ENCODE measurements at regions not wholly inside any gene's neighbourhood (a gene's known extent, or its start where the extent isn't known, plus 50 kb on each side); places are given as distances from the start of the nearest gene placed in this dataset.

GRCh38 chr18:40860189-40860588 lies 1094.8 kb upstream of the PIK3C3 start:
- DNase-seq (ENCODE audit: low spot score) = no peak
- Histone ChIP-seq H3K4me3 (ENCODE audit: low read depth, low read length, poor library complexity, severe bottlenecking) (no peak overlapping the region), H3K9me2 (ENCODE audit: insufficient read depth, low read length) (no peaks in the 10 kb centered on the region), H3K27ac (ENCODE audit: low read depth, low read length, poor library complexity, severe bottlenecking) (no peak overlapping the region), H3K79me2 (ENCODE audit: insufficient read depth, low read depth, low read length) (no peaks in the 10 kb centered on the region), H3K4me1 (ENCODE audit: insufficient read depth, low read length, poor library complexity, severe bottlenecking) (no peaks in the 10 kb centered on the region), H3K9me3 (ENCODE audit: low read length) (no peaks in the 10 kb centered on the region), H2AFZ (ENCODE audit: low read length) (no peak overlapping the region), H4K20me1 (ENCODE audit: insufficient read depth, low read length) (no peaks in the 10 kb centered on the region), H3K36me3 (ENCODE audit: insufficient read depth, low read length) (no peaks in the 10 kb centered on the region), H3K4me2 (ENCODE audit: low read length) (no peak overlapping the region)
- CTCF ChIA-PET (ENCODE audit: unreplicated experiment) = no interaction called here
- TF ChIP-seq EZH2phosphoT487 (IDR thresholded peaks at IDR 0.05; ENCODE audit: borderline replicate concordance, low read depth, low read length) = no peak
- TF ChIP-seq CTCF (conservative IDR thresholded peaks at IDR 0.05; ENCODE audit: low read length) = no peak
- POLR2A ChIA-PET = interaction anchor here (0.6 kb wide), 1 partner anchor 555 kb away, joined by 3 read pairs; no protein-coding TSS in a partner anchor
- intact Hi-C loops (cut with micrococcal nuclease; ENCODE audit: unreplicated experiment) = no loop called here
- BruUV-seq (replicated peaks) = no TSS peak

- H3K4me2 ChIP-seq (ENCODE audit: low read length) = no peak overlapping the region
- H2AFZ ChIP-seq (ENCODE audit: low read length) = no peak overlapping the region
- no peaks in the 10 kb centered on the region for H3K4me1 ChIP-seq (ENCODE audit: insufficient read depth, low read length, poor library complexity, severe bottlenecking)
- TF ChIP-seq EZH2phosphoT487 (IDR thresholded peaks at IDR 0.05; ENCODE audit: borderline replicate concordance, low read depth, low read length) (no peak), CTCF (conservative IDR thresholded peaks at IDR 0.05; ENCODE audit: low read length) (no peak)
- no peaks in the 10 kb centered on the region for H3K9me3 ChIP-seq (ENCODE audit: low read length)
- H3K79me2 ChIP-seq (ENCODE audit: insufficient read depth, low read depth, low read length) = no peaks in the 10 kb centered on the region
- CTCF ChIA-PET (ENCODE audit: unreplicated experiment) = no interaction called here
- no peaks in the 10 kb centered on the region for H3K36me3 ChIP-seq (ENCODE audit: insufficient read depth, low read length)
- no peak overlapping the region for H3K27ac ChIP-seq (ENCODE audit: low read depth, low read length, poor library complexity, severe bottlenecking)
- POLR2A ChIA-PET = interaction anchor here (0.6 kb wide), 1 partner anchor 1100 kb away, joined by 4 read pairs; the partner anchor contains the start of gene PIK3C3
- H3K4me3 ChIP-seq (ENCODE audit: low read depth, low read length, poor library complexity, severe bottlenecking) = no peak overlapping the region
- DNase-seq (ENCODE audit: low spot score) = no peak
- no peaks in the 10 kb centered on the region for H4K20me1 ChIP-seq (ENCODE audit: insufficient read depth, low read length)
- intact Hi-C loops (cut with micrococcal nuclease; ENCODE audit: unreplicated experiment) = no loop called here
- H3K9me2 ChIP-seq (ENCODE audit: insufficient read depth, low read length) = no peaks in the 10 kb centered on the region
- BruUV-seq (replicated peaks) = no TSS peak
Observed at GRCh38 chr18:40855661-40856060, 1099.4 kb upstream of the PIK3C3 start.

- intact Hi-C loops (cut with micrococcal nuclease; ENCODE audit: unreplicated experiment) = no loop called here
- Histone ChIP-seq H3K27ac (ENCODE audit: low read depth, low read length, poor library complexity, severe bottlenecking) (no peak overlapping the region), H3K4me3 (ENCODE audit: low read depth, low read length, poor library complexity, severe bottlenecking) (no peak overlapping the region), H3K9me3 (ENCODE audit: low read length) (no peaks in the 10 kb centered on the region), H4K20me1 (ENCODE audit: insufficient read depth, low read length) (no peaks in the 10 kb centered on the region), H2AFZ (ENCODE audit: low read length) (no peak overlapping the region), H3K36me3 (ENCODE audit: insufficient read depth, low read length) (no peaks in the 10 kb centered on the region), H3K4me2 (ENCODE audit: low read length) (no peak overlapping the region), H3K4me1 (ENCODE audit: insufficient read depth, low read length, poor library complexity, severe bottlenecking) (no peaks in the 10 kb centered on the region), H3K79me2 (ENCODE audit: insufficient read depth, low read depth, low read length) (no peaks in the 10 kb centered on the region), H3K9me2 (ENCODE audit: insufficient read depth, low read length) (no peaks in the 10 kb centered on the region)
- BruUV-seq (replicated peaks) = no TSS peak
- CTCF ChIA-PET (ENCODE audit: unreplicated experiment) = no interaction called here
- DNase-seq (ENCODE audit: low spot score) = no peak
- no peak for TF ChIP-seq EZH2phosphoT487 (IDR thresholded peaks at IDR 0.05; ENCODE audit: borderline replicate concordance, low read depth, low read length)
- TF ChIP-seq CTCF (conservative IDR thresholded peaks at IDR 0.05; ENCODE audit: low read length) = no peak
- POLR2A ChIA-PET = interaction anchor here (0.8 kb wide), 1 partner anchor 1414 kb away, joined by 3 read pairs; no protein-coding TSS in a partner anchor
Observed at GRCh38 chr18:40852406-40852805, 1102.6 kb upstream of the PIK3C3 start.
